Stimulated activated CD8-positive, alpha-beta memory T cell treated with anti-CD3 and anti-CD28 coated beads, Interleukin-12 subunit alpha, Interleukin-12 subunit beta, amount 100 ng/mL, for 4 hours (primary cell): ENCODE measurements at regions not wholly inside any gene's neighbourhood (a gene's known extent, or its start where the extent isn't known, plus 50 kb on each side); places are given as distances from the start of the nearest gene placed in this dataset.

Experiments used
- DNase-seq: peaks from one replicate; pipeline ENCODE4 v3.0.0-alpha.2; 2020; ENCODE audit warnings: low read depth

GRCh38 chr1:55400508-55400907, 185.3 kb upstream of the USP24 start:
- no peak for DNase-seq

DNA sequence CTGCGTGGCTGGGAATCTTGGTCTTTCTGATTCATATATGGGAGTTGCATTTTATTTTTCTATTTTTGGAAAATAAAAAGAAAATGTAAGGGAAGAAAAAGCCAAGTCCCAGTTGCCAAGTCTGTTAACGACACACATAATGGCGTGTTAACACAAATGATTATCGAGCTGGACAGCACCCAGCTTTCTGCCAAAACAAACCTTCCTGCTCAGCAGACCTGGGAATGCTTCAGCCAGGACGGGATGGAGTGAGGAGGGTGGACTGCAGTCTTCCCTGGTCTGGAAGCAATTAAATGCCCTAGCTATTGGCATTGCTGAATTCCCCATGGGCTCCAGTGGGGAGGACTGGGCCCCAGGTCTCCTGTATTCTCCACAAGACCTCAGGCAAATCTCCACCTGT, 184.2 kb upstream of the USP24 start:
- DNase-seq: no peak

- no peak for DNase-seq
Measured at GRCh38 chr1:55396381-55396891, 181.3 kb upstream of the USP24 start.

- DNase-seq: no peak
Measured at GRCh38 chr1:55388960-55389359, 173.8 kb upstream of the USP24 start.

GRCh38 chr1:55387145-55387544, 172.0 kb upstream of the USP24 start:
- no peak for DNase-seq

- DNase-seq: no peak
Measured at GRCh38 chr1:55386456-55386855, 171.3 kb upstream of the USP24 start.

GRCh38 chr1:55385402-55386018, 170.3 kb upstream of the USP24 start:
- DNase-seq: no peak

- no peak for DNase-seq
Measured at GRCh38 chr1:55384637-55385036, 169.5 kb upstream of the USP24 start.

- DNase-seq: no peak
Measured at GRCh38 chr1:55382806-55383305, 167.7 kb upstream of the USP24 start.

- no peak for DNase-seq
Measured at GRCh38 chr1:55381983-55382382, 166.8 kb upstream of the USP24 start.

DNA sequence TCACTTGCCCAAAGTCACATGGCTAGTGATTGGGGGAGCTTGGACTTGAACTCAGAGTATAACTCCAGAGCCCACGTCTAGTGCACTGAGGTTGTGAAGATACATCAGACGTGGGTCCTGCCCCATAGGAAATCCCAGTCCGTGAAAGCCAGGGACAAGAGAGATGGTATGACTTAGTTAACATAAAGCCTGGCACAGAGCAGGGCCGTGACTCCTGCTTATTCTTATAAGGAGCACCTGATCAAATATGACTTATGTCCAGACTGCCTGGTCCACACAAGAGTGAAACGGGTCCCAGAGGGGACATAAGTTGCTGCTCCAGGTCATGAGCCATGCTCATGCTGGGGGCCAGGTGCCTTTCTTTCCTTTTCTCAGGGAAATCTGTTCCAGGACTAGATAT, 166.3 kb upstream of the USP24 start:
- no peak for DNase-seq

DNA sequence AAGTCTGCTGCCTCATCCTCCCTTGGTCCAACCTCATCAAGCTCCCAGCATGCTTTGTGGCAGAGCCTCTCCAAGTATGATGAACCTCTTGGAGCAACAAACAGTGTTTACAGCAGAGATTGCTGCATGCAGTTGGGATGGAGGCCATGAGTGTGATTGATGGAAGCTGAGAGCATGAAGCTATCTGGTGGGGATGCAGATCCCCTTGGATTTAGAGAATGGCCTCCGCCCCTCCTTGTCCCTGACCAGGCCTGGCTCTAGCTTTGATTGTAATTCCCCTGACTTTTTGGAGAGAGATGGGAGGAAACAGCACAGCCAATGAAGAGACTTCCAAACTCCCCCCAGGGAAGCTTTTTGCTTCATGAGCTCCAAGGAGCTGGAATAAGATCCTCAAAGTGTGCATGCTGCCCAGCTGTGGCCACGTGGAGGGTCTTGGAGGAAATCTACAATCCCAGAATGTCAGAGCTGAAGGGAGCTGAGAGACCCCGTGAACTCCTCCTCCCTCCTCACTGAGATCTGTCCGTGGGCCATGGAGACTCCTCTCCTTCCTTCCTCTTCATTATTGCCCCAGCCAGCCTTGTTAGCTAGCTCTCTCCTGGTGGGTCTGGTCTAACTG, 165.3 kb upstream of the USP24 start:
- DNase-seq: no peak

DNA sequence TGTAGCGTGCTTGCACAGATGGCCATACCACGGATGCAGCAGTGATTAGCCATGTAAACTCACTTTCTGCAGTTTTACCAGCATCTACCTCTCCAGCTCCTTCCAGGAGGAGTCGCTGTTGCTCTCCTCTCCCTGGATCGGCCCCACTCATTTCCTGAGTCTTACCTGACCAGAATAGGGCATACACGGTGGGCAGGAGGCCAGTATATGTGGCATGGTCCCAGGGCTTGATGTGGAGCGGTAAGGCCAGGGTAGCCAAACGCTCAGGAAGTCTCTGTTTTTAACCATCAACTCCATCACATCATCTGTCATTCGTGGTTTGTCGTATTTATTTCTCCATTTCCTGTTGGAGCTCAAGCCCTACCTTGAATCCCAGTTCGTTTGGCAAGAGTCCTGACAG, 163.4 kb upstream of the USP24 start:
- DNase-seq: no peak

DNA sequence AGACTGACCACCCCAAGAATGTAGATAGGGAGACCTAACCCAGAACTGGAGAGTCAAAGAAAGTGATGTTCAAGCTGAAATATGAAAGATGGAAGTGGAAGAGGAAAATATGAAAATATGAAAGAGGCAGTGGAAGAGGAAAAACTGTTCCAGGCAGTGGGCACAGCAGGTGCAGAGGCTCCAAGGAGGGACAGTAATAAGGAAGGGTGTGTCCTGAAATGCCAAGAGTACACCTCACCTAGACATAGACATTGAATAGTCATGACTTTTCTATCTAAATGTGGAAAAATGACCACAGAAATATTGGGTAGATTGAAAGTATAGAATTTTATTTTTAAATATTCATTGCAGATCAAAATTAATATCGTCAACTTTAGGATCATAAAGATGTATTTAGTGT, 161.7 kb upstream of the USP24 start:
- DNase-seq: no peak

GRCh38 chr1:55375617-55376258, 160.6 kb upstream of the USP24 start:
- no peak for DNase-seq

DNA sequence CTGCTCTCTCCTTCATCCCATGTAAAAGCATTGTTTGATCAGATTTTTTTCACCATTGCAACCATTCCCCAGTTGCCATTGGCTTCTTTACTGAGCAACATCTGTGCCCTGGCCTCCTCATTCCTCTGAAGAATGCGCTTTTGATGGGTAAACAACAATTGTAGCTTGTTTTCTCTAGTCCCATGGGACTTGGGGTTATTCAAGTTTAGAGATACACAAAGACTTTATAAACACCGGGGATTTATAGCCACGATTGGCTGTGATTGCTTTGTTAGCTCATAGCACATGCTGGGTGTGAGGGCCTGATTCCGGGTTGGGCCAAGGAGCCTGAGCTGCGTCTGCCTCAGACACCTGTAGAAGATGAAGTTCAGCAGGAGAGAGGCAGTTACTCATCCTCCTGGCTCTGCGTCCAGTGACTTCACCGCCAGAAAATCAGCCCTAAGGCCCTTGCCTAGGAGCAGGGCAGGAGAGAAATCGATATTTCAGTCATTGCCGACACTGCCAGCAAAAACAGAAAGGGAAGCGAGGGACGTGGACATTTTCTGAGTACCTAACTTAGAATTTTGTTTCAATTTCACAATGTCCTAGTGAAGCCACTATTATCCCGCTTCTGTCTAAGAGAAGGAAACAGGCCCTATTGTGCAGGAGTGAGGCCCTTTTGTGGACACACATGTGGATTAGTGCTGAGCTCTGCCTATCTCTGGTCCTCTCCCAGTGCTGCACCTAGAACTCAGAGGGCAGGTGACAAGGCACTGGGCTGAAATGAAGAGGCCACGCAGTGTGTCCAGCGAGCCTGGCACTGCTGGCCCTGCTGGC, 159.8 kb upstream of the USP24 start:
- DNase-seq: no peak

DNA sequence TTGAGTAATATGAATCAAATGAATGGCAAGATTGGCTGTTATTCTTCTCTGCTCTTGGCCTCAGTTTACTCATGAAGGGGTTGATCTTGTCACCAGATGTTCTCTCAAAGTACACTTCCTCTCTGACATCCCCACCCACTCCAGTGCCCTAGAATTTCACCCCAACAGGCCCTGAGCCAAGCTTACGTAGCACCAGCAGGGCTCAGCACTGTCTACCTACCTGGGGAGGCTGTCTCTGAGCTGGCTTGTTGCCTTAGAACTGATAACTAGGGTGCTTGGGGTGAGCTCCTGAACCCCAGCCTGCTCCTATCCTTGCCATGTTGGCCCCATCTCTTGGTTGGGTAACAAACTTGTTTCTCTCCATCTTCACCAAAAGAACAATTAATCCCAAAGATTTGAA, 159.1 kb upstream of the USP24 start:
- DNase-seq: no peak

- DNase-seq: no peak
Measured at GRCh38 chr1:55369474-55369873, 154.3 kb upstream of the USP24 start.

DNA sequence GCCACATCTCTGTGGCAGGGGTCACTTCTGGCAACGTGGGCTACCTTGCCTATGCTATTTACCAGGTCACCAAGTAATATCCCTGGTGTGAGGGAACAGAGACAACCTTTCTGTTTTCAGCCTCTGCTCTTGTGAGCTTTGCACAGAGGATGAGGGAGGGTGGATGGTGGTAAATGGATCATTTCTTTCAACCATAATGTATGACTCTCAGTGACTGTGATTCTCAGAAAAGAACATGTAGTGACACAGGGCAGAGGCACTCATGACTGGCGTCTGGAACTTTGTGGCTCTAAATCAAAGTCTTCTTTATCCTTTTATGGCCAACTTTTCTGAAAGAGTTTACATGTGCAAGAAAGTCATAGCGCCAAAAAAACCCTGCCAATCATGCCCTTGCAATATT, 153.5 kb upstream of the USP24 start:
- DNase-seq: no peak

- DNase-seq: no peak
Measured at GRCh38 chr1:55367273-55367672, 152.1 kb upstream of the USP24 start.

DNA sequence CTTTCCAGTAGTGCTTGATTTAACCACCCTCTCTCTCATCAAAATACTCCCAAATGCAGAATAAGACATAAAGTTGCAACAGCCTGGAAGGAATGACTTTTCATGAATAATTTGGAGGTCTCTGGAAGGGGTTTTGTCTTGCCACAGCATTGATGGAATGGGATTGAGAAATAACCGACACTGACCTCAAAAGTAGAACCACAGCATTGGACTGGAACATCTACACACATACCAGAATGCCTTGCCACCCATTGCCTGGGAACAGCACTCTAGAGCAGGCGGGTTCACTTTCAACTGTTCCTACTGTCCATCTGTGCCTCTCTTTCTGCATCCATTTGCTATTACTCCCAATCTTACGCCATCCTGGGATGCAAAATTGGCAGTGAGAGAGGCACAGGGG, 149.1 kb upstream of the USP24 start:
- no peak for DNase-seq

GRCh38 chr1:55363268-55363667, 148.1 kb upstream of the USP24 start:
- DNase-seq: no peak

DNA sequence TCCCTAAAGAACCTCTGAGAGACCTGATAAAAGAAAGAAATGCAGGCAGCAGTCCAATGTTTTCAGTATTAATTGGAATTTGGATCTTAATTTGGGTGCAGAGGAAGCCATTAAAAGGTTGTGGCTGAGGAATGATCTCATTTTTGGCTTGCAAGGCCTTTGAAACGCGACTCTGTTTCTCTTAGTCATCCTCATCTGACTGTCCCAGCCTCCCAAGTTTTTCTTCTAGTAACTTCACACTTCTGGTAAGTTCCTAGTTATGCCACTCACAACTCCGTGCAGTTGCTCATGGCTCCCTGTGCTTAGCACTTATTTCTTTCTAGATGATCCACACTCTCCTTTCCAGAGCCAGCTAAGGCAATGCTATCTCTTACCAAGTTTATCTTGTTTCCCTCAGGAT, 147.4 kb upstream of the USP24 start:
- no peak for DNase-seq
